ENCODE measurements at regions not wholly inside any gene's neighbourhood (a gene's known extent, or its start where the extent isn't known, plus 50 kb on each side); places are given as distances from the start of the nearest gene placed in this dataset.

DNA sequence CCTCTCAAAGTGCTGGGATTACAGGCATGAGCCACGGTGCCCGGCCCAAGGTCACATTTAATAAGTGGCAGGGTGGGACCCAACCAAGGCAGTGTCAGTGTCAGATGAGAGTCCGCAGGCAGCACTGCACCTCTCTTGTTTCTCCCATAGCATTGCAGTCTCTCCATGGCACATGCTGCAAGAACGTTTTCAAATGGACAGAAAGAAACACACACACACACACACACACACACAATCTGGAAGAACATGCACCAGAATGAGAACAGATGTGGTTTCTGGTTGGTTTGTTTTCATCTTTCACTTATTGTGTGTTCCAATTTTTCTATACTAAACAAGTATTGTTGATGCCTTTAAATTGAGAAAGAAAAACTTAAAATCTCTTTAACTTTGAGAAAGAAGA lies 126.5 kb downstream of the SYF2 start:
- no peak for TF ChIP-seq CTCF (IDR thresholded peaks at IDR 0.05; ENCODE audit: insufficient read depth, low read length, missing control alignments)
- DNase-seq (ENCODE audit: low read depth, low spot score): no peak
- CTCF ChIA-PET: interaction anchor here (1.1 to 11.7 kb wide), 3 partner anchors 11 to 174 kb away, joined by 4 to 136 read pairs (median 7); partner anchors contain the start of gene RUNX3
- POLR2A ChIA-PET: no interaction called here
- no peak overlapping the region for H3K4me3 ChIP-seq (ENCODE audit: low read depth, low read length)

DNA sequence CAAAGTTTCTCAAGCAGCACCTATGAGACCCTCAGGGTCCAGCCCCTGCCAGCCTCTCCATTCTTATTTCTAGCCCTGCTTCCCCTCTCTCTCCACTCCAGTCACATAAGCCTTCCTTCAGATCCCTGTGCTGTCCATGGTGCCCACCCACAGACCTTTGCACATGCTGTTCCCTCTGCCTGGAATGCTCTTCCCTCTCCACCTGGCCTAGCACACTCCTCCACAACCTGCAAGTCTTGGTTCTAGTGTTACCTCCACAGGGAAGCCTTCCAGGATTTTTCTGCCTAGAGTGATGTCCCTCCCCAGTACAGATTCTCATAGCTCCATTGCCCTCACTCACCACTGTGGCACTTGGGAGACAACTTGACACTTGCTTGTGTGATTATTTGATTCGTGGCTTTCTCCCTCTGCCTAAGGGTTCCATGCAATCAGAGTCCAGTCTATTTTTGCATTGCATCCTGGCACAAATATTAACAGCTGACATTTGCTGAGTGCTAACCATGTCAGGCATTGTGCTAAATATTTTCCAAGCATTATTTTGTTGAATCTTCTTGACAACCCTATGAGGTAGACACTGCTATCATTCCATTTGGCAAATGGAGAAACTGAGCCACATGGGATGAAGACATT lies 127.3 kb downstream of the SYF2 start:
- POLR2A ChIA-PET: interaction anchor here (0.6 kb wide), 1 partner anchor 19 kb away, joined by 4 read pairs; no protein-coding TSS in a partner anchor
- no peak for TF ChIP-seq CTCF (IDR thresholded peaks at IDR 0.05; ENCODE audit: insufficient read depth, low read length, missing control alignments)
- DNase-seq (ENCODE audit: low read depth, low spot score): no peak
- CTCF ChIA-PET: interaction anchor here (1.0 to 11.7 kb wide), 4 partner anchors 11 to 257 kb away, joined by 3 to 136 read pairs (median 5); partner anchors contain the start of gene RUNX3
- H3K4me3 ChIP-seq (ENCODE audit: low read depth, low read length): no peak overlapping the region

GRCh38 chr1:25103164-25103795 lies 129.0 kb downstream of the SYF2 start:
- H3K4me3 ChIP-seq (ENCODE audit: low read depth, low read length): no peak overlapping the region
- ChIA-PET CTCF (interaction anchor here (1.0 to 11.7 kb wide), 8 partner anchors 10 to 255 kb away, joined by 3 to 136 read pairs (median 4); partner anchors contain the start of gene RUNX3), POLR2A (no interaction called here)
- TF ChIP-seq CTCF (IDR thresholded peaks at IDR 0.05; ENCODE audit: insufficient read depth, low read length, missing control alignments): no peak
- DNase-seq (ENCODE audit: low read depth, low spot score): no peak

DNA sequence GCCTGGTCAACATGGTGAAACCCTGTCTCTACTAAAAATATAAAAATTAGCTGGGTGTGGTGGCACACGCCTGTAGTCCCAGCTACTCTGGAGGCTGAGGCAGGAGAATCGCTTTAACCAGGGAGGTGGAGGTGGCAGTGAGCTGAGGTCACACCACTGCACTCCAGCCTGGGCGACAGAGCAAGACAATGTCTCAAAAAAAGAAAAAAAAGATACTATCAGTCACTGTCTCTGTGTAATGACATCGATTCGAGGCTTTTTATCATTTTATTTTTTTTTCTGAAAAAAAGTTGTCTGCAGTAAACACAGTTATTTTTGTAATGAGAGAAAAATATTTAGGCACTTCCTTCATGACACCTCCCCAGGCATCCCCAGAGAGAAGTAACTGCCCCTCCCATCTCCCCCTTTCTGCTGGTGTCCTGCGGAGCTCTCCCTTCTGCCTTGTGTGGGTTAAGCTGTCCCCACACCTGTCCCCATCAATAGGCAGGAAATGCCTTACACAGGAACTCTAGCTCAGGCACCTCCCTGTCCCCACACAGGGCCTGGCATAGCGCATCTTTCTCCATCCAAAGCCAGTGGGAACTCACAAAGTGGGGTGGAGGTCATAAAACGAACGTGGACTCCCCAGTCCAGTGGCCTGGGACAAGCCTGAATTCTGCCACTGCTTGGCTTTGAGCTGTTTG lies 132.0 kb downstream of the SYF2 start:
- ChIA-PET CTCF (interaction anchor here (0.8 to 11.7 kb wide), 17 partner anchors 13 to 253 kb away, joined by 3 to 136 read pairs (median 5); partner anchors contain the start of gene RUNX3), POLR2A (no interaction called here)
- DNase-seq (ENCODE audit: low read depth, low spot score): no peak
- no peak overlapping the region for H3K4me3 ChIP-seq (ENCODE audit: low read depth, low read length)
- TF ChIP-seq CTCF (IDR thresholded peaks at IDR 0.05; ENCODE audit: insufficient read depth, low read length, missing control alignments): no peak

GRCh38 chr1:25099343-25099951 lies 132.9 kb downstream of the SYF2 start:
- no peak for TF ChIP-seq CTCF (IDR thresholded peaks at IDR 0.05; ENCODE audit: insufficient read depth, low read length, missing control alignments)
- H3K4me3 ChIP-seq (ENCODE audit: low read depth, low read length): no peak overlapping the region
- CTCF ChIA-PET: interaction anchor here (0.9 to 11.7 kb wide), 12 partner anchors 8 to 252 kb away, joined by 3 to 136 read pairs (median 4); partner anchors contain the start of gene RUNX3
- DNase-seq (ENCODE audit: low read depth, low spot score): no peak
- POLR2A ChIA-PET: no interaction called here

All from AG04449 (cell line).